ENCODE measurements at regions not wholly inside any gene's neighbourhood (a gene's known extent, or its start where the extent isn't known, plus 50 kb on each side); places are given as distances from the start of the nearest gene placed in this dataset.
"Not testable (repeated sequence)": the region's sequence is repeated elsewhere in the genome, so short reads cannot be mapped to it uniquely, and the experiment has no call there.

DNA sequence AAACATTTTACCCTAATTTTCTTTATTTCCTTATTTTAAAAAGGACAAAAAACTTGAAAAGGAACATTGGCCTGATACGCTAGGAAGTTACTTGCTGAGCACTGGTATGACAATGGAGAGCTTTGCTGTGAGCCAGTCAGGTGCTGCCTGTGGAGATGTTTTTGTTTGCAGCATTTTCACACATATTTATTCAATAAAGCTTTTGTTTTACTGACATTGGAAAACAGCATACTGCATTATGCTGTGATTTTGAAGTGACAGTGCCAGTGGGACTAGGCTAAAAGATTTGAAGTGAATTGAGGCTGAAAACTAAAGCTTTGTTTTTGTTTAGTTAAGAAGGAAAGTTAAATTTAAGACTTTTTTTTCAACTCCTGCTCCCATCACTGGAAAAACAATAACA lies 470.7 kb upstream of the ZEB2 start:
- no peak for DNase-seq (ENCODE audit: low read depth in 3 of 3)

GRCh38 chr2:144989579-144990270 lies 469.8 kb upstream of the ZEB2 start:
- DNase-seq (ENCODE audit: low read depth in 3 of 3), result no peak

DNA sequence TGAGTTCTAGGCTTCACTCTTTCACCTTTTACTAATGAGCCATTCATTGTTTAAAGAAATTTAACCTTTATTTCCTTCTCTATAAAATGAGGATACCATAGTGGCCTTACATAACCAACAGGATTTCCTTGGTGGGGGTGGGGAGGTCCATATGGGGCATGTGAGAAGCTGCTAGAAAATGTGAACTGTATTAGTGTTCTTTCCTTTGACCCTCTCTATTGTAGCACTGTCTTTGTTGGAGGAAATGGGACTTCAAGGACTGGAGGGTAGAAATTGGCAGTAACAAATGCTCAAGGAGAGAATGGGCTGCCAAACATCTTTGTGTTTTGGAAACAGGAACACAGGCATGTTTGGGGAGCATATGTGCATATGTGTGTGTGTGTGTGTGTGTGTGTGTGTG lies 468.7 kb upstream of the ZEB2 start:
- no peak for DNase-seq (ENCODE audit: low read depth in 3 of 3)

DNA sequence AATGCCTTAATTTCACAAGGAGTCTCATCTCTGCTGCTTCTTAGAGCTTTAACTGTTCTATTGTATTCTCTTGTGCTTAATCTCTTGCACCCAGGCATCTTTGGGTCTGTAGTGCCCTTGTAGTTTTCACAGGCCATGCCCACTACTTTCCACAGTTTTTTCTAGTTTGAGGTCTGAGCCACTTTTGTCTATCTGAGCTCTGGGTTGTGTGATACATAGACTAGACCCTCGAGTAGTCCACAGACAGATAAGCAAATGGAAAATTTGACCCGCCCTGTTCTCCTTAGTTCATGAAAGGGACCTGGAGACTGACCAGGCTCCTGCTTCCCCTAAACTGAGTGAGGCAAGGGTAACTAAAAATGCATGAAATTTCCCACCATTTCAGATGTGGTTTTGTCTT lies 466.8 kb upstream of the ZEB2 start:
- DNase-seq (ENCODE audit: low read depth in 3 of 3), result no peak

DNA sequence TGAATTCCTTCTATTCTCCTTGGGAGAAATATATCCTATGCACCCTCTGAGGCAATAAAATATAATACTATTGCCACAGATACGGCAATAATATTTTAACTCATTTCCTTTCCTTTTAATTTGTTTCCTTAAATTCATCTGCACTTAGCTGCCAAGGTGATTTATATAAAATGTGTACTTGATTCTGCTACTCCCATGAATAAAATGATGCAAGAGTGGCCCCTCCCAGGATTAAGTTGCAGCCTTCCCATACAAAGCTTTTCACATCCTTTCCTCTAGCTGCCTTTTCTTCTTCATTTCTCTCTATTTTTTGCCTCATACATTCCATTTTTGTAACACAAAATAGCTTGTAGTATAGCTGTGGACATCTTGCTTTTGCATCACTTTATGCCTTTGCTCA lies 464.1 kb upstream of the ZEB2 start:
- DNase-seq (ENCODE audit: low read depth in 3 of 3), result no peak

- DNase-seq (ENCODE audit: low read depth in 3 of 3), result no peak
These were observed 463.2 kb upstream of the ZEB2 start for GRCh38 chr2:144983107-144983506.

- no peak for DNase-seq (ENCODE audit: low read depth in 3 of 3)
These were observed 462.6 kb upstream of the ZEB2 start for GRCh38 chr2:144982481-144982880.

GRCh38 chr2:144975881-144976280 lies 456.0 kb upstream of the ZEB2 start:
- no peak for DNase-seq (ENCODE audit: low read depth in 3 of 3)

DNA sequence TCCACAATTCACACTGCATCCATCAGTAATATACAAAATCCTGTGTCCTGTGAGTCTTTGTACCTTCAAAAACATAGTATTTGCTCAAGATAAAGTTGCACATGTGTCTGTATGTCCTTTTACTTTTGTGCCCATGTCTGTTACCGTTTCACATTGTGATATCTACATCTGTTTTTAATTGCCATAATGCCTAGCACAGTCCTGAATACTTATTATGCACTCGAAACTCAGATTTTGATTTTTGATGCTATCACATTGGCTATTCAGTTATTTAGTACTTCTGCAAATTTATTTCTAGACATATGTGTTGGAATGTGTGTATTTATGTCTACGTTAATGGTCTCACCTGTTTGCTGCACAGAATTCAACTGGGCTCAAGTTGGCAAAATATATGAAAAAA lies 452.8 kb upstream of the ZEB2 start:
- DNase-seq (ENCODE audit: low read depth in 3 of 3), result no peak

DNA sequence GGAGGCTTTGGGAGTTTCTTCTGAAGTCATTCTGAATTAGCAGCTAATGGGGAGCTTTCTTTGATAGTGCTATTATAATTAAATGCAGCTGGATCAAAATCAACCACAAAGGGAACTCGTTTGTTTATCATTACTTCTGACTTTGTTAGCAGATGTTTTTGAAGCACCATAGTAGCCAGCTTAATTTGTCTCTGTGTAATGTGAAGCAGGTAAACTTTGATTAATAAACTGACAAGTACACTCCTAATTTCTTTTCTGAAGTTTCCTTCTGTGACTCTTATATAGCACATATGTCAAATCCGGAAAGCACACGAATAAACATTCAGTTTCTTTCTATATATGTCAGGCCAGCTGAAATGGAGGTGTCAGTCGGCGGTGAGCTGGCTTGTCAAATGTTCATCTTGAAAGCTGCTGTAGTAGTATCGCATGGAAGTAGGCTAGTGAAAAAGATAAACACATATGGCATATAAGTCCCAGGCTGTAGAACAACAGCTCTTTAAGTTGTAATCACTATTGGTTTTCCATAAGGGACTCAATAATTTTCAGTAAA lies 451.9 kb upstream of the ZEB2 start:
- DNase-seq (ENCODE audit: low read depth in 3 of 3), result no peak

GRCh38 chr2:144970410-144970809 lies 450.5 kb upstream of the ZEB2 start:
- DNase-seq (ENCODE audit: low read depth in 3 of 3), result not testable (repeated sequence)

DNA sequence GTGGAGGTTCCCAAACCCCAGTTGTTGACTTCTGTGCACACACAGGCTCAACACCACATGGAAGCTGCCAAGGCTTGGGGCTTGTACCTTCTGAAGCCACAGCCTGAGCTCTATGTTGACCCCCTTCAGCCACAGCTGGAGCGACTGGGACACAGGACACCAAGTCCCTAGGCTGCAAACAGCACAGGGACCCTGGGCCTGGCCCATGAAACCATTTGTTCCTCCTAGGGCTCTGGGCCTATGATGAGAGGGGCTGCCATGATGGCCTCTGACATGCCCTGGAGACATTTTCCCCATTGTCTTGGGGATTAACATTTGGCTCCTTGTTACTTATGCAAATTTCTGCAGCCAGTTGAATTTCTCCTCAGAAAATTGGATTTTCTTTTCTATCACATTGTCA lies 449.6 kb upstream of the ZEB2 start:
- not testable (repeated sequence) for DNase-seq (ENCODE audit: low read depth in 3 of 3)

- no peak for DNase-seq (ENCODE audit: low read depth in 3 of 3)
These were observed 448.0 kb upstream of the ZEB2 start for GRCh38 chr2:144967961-144968360.

GRCh38 chr2:144965172-144965571 lies 445.3 kb upstream of the ZEB2 start:
- DNase-seq (ENCODE audit: low read depth in 3 of 3), result no peak

DNA sequence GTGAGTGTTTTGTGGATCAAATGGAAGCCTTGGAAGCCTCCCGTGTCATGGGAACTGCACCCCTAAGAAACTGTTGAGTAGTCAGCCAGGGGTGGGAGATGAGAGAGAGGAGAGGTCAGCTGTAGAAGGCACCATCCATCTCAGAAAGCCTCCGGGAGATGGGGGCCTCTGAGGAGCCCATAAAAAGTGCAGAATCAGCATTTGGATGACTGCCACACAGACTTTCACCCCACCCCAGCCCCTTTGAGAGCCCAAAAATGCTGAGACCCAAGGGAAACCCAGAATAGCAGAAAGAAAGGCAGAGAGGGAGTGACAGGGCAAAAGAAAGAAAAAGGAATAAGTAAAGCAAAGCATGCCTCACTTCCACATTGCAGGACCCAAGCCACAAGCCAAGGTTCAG lies 443.1 kb upstream of the ZEB2 start:
- DNase-seq (ENCODE audit: low read depth in 3 of 3), result no peak

- DNase-seq (ENCODE audit: low read depth in 3 of 3), result no peak
These were observed 439.5 kb upstream of the ZEB2 start for GRCh38 chr2:144959416-144959815.

GRCh38 chr2:144950899-144951560 lies 431.1 kb upstream of the ZEB2 start:
- no peak for DNase-seq (ENCODE audit: low read depth in 3 of 3)

DNA sequence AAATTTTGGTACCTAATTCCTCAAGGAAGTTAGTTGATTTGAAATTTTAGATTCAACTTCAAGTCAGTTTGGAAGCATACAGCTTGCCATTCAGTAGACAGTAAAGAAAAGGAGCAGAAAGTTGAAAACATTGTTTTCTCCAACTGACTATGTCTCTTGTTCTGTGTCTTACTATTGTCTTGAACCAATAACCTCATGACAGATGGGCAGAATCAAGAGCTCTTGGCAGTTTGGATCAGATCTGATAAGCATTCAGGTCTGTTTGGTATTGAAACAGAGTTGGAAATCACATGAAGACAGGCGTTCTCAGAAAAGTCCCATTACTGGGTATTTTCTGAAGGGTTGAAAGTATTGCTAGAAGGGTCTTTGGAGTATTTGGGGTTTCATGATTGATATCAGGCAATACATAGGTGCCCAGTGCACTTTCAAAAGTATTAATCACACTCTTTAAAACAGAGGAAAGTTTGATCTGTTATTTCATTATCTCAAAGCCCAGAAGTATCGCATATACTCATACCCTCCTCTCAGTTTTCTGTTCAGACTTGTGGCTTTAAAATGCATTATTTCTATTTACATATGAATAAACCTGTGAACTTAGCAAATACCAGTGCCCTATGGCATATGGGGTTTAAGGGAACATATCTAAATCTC lies 428.4 kb upstream of the ZEB2 start:
- no peak for DNase-seq (ENCODE audit: low read depth in 3 of 3)

GRCh38 chr2:144947709-144948037 lies 427.8 kb upstream of the ZEB2 start:
- no peak for DNase-seq (ENCODE audit: low read depth in 3 of 3)

DNA sequence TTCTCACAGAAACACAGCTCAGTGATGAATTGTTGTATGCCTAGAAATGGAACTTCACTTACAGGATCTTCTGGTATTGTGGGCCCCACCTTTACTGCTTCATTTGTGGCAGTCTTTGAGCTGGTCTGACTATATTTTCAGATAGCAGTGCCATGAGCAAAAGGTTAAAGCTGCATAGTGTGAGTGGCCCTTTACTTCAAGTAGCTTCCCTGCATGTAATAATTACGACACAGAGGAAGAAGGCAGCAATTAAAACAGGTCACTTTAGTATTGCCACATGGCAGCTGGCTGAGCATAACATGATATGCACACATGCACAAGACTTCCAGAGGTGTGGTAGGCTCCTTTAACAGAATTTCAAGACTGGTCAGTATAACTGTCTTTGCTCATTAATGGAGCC lies 426.3 kb upstream of the ZEB2 start:
- no peak for DNase-seq (ENCODE audit: low read depth in 3 of 3)

DNA sequence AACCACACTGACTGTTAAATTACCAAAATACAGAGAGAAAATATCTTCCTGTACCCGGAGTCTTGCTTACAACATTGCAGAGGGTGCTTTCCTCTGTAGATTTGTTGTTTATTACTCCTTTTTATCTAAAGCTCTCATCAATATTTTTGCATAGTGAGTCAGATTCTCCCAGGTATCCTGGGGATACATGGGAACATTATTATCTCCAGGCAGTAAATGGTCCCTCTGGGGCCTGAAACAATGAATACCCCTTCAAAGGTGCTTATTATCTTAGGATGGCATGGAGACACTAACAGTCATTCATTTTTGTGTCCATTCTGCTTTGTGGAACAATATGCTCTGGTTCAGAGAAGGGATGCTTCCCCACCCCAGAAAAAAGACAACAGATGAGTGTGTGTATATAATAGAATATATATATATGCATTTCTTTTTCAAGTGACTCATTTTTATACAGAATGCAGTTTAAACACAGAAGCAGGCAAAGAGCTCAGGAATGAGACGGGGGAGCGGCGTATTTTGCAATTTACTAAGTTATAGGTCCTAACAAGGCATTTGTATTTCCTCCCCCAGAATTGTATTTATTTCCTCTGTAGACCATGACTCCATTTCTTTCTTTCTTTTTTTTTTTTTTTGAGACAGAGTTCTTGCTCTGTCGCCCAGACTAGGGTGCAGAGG lies 424.8 kb upstream of the ZEB2 start:
- no peak for DNase-seq (ENCODE audit: low read depth in 3 of 3)

DNA sequence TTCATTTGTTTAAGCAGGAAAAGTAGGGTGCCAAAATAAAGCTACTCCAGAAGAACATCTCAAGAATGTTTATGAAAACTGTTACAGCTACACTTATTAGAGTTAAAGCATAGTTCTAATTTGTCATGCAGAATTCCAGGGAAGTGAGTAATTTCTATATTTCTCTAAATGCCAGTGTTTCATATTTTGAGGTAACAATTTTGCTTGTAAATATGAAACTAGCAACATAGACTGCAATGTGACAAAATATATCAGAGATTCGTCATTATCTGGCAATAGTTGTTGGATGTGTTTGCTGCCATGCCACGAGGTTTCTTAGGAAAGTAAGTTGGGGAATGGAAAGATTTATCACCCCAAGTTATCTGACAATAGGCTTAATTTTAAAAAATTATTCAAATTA lies 424.1 kb upstream of the ZEB2 start:
- no peak for DNase-seq (ENCODE audit: low read depth in 3 of 3)
